Thyroid gland (tissue), 4 donors: ENCODE measurements at regions not wholly inside any gene's neighbourhood (a gene's known extent, or its start where the extent isn't known, plus 50 kb on each side); places are given as distances from the start of the nearest gene placed in this dataset.

ENCODE experiments used
- CTCF ChIP-seq, 6 experiments: fragments of 200-600 bp in 3 of 6; fragments of 450-650 bp in 3 of 6; sonication (generic) in 3 of 6; IDR thresholded peaks; one replicate each; pipeline ENCODE4 v1.5.1; 2016 to 2019; ENCODE audit warnings: antibody characterized with exemption in 6 of 6, mild to moderate bottlenecking in 2 of 6, inconsistent platforms in 1 of 6, moderate library complexity in 1 of 6
- POLR2A ChIP-seq, 2 donors: fragments of 450-650 bp; IDR thresholded peaks; one replicate each; pipeline ENCODE4 v1.6.1; 2017; ENCODE audit warnings: antibody characterized with exemption in 2 of 2, mild to moderate bottlenecking in 2 of 2, moderate library complexity in 1 of 2

- TF ChIP-seq CTCF (IDR thresholded peaks at IDR 0.05) = no peak
- no peak for TF ChIP-seq POLR2A (IDR thresholded peaks at IDR 0.05)
Measured at GRCh38 chr22:25348391-25348790, 129.0 kb downstream of the CRYBB2 start.
